H9 (cell line): ENCODE measurements at regions not wholly inside any gene's neighbourhood (a gene's known extent, or its start where the extent isn't known, plus 50 kb on each side); places are given as distances from the start of the nearest gene placed in this dataset.

ENCODE experiments used
- DNase-seq: peaks from one replicate; pipeline ENCODE4 v3.0.0-alpha.2; 2017
- H2AFZ ChIP-seq: one replicate; pipeline ENCODE4 v1.6.1; 2013; ENCODE audit warnings: mild to moderate bottlenecking, low read length, control low read depth, moderate library complexity
- H2AK5ac ChIP-seq: 2 replicates; pipeline ENCODE4 v1.6.1; 2013; ENCODE audit warnings: low read length, control low read depth, mixed read lengths; ENCODE audit not compliant: insufficient read length
- H2BK120ac ChIP-seq: one replicate; pipeline ENCODE4 v1.6.1; 2013; ENCODE audit warnings: low read depth, mild to moderate bottlenecking, low read length, control low read depth, inconsistent platforms; ENCODE audit not compliant: poor library complexity, severe bottlenecking
- H2BK12ac ChIP-seq: 2 replicates; pipeline ENCODE4 v1.6.1; 2013; ENCODE audit warnings: low read length, control low read depth, mixed read lengths, low read depth; ENCODE audit not compliant: insufficient read length
- H2BK15ac ChIP-seq: 2 replicates; pipeline ENCODE4 v1.6.1; 2013; ENCODE audit warnings: low read depth, low read length, control low read depth
- H2BK20ac ChIP-seq: one replicate; pipeline ENCODE4 v1.6.1; 2013; ENCODE audit warnings: low read depth, mild to moderate bottlenecking, low read length, control low read depth, inconsistent platforms; ENCODE audit not compliant: poor library complexity, severe bottlenecking
- H2BK5ac ChIP-seq: 2 replicates; pipeline ENCODE4 v1.6.1; 2013; ENCODE audit warnings: low read length, control low read depth, mixed read lengths; ENCODE audit not compliant: insufficient read length
- H3K14ac ChIP-seq: 2 replicates; pipeline ENCODE4 v1.6.1; 2013; ENCODE audit warnings: low read length, control low read depth; ENCODE audit not compliant: insufficient read depth
- H3K18ac ChIP-seq: 2 replicates; pipeline ENCODE4 v1.6.1; 2013; ENCODE audit warnings: low read depth, mild to moderate bottlenecking, mixed read lengths, low read length, control low read depth; ENCODE audit not compliant: insufficient read length
- H3K23ac ChIP-seq: 2 replicates; pipeline ENCODE4 v1.6.1; 2013; ENCODE audit warnings: low read length, control low read depth, mixed read lengths, low read depth; ENCODE audit not compliant: insufficient read length
- H3K23me2 ChIP-seq: 2 replicates; pipeline ENCODE4 v1.6.1; 2013; ENCODE audit warnings: low read depth, mild to moderate bottlenecking, mixed read lengths, low read length, control low read depth; ENCODE audit not compliant: insufficient read length, poor library complexity, severe bottlenecking
- H3K27ac ChIP-seq: 2 replicates; pipeline ENCODE4 v1.5.1; 2013; ENCODE audit warnings: low read length, control low read depth, mixed read lengths, low read depth; ENCODE audit not compliant: insufficient read length
- H3K27me3 ChIP-seq: 2 replicates; pipeline ENCODE4 v1.6.1; 2013; ENCODE audit warnings: low read length, control low read depth, inconsistent platforms; ENCODE audit not compliant: insufficient read depth
- H3K4ac ChIP-seq: 2 replicates; pipeline ENCODE4 v1.6.1; 2013; ENCODE audit warnings: low read depth, mild to moderate bottlenecking, control low read depth, inconsistent platforms, low read length, moderate library complexity
- H3K4me1 ChIP-seq: 2 replicates; pipeline ENCODE4 v1.6.1; 2013; ENCODE audit warnings: low read length, control low read depth, inconsistent platforms; ENCODE audit not compliant: insufficient read depth
- H3K4me2 ChIP-seq: 2 replicates; pipeline ENCODE4 v1.6.1; 2013; ENCODE audit warnings: low read length, control low read depth, mixed read lengths; ENCODE audit not compliant: insufficient read length, insufficient read depth
- H3K56ac ChIP-seq: 2 replicates; pipeline ENCODE4 v1.6.1; 2013; ENCODE audit warnings: low read depth, mild to moderate bottlenecking, mixed read lengths, low read length, control low read depth; ENCODE audit not compliant: insufficient read length
- H3K79me1 ChIP-seq: 2 replicates; pipeline ENCODE4 v1.6.1; 2013; ENCODE audit warnings: low read depth, mild to moderate bottlenecking, moderate library complexity, low read length, control low read depth, inconsistent platforms; ENCODE audit not compliant: insufficient read depth, poor library complexity, severe bottlenecking
- H3K79me2 ChIP-seq: 2 replicates; pipeline ENCODE4 v1.6.1; 2013; ENCODE audit warnings: low read length, control low read depth, inconsistent platforms; ENCODE audit not compliant: insufficient read depth
- H3K9ac ChIP-seq: 2 replicates; pipeline ENCODE4 v1.6.1; 2013; ENCODE audit warnings: low read length, control low read depth, mixed read lengths; ENCODE audit not compliant: insufficient read length; ENCODE audit errors: extremely low read depth
- H3K9me3 ChIP-seq: one replicate; pipeline ENCODE4 v1.6.1; 2013; ENCODE audit warnings: low read depth, low read length, inconsistent platforms; ENCODE audit not compliant: control insufficient read depth
- H3T11ph ChIP-seq: one replicate; pipeline ENCODE4 v1.6.1; 2013; ENCODE audit warnings: mild to moderate bottlenecking, low read length, control low read depth, inconsistent platforms
- H4K20me1 ChIP-seq: one replicate; pipeline ENCODE4 v1.6.1; 2013; ENCODE audit not compliant: control insufficient read depth, insufficient read length, insufficient read depth
- H4K5ac ChIP-seq: 2 replicates; pipeline ENCODE4 v1.6.1; 2013; ENCODE audit warnings: low read depth, mild to moderate bottlenecking, mixed read lengths, low read length, control low read depth; ENCODE audit not compliant: insufficient read length
- H4K8ac ChIP-seq: replicated peaks from 2 replicates; pipeline ENCODE4 v1.6.1; 2013; ENCODE audit warnings: low read length, control low read depth, mixed read lengths, low read depth; ENCODE audit not compliant: insufficient read length
- H4K91ac ChIP-seq: 2 replicates; pipeline ENCODE4 v1.6.1; 2013; ENCODE audit warnings: low read depth, mild to moderate bottlenecking, moderate library complexity, mixed read lengths, low read length, control low read depth; ENCODE audit not compliant: insufficient read length
- H3K27ac Mint-ChIP-seq, 3 experiments: 2 replicates in 2 of 3; 3 replicates in 1 of 3; pipeline ENCODE4 v1.8.0; 2020 to 2021; ENCODE audit warnings: mixed read lengths in 3 of 3, mild to moderate bottlenecking in 1 of 3, moderate library complexity in 1 of 3
- H3K27me3 Mint-ChIP-seq: 2 replicates; pipeline ENCODE4 v1.8.0; 2021; ENCODE audit warnings: low read depth, mild to moderate bottlenecking, moderate library complexity, mixed read lengths
- H3K36me3 Mint-ChIP-seq, 3 experiments: 2 replicates in 2 of 3; 3 replicates in 1 of 3; pipeline ENCODE4 v1.8.0; 2020 to 2021; ENCODE audit warnings: low read depth in 3 of 3, mixed read lengths in 3 of 3; ENCODE audit not compliant: insufficient read depth in 1 of 3
- H3K4me1 Mint-ChIP-seq, 2 experiments: 2 replicates each; pipeline ENCODE4 v1.8.0; 2020; ENCODE audit warnings: mixed read lengths in 2 of 2
- H3K4me3 Mint-ChIP-seq, 2 experiments: 2 replicates in 1 of 2; 3 replicates in 1 of 2; pipeline ENCODE4 v1.8.0; 2020 to 2021; ENCODE audit warnings: mild to moderate bottlenecking in 2 of 2, mixed read lengths in 2 of 2, moderate library complexity in 1 of 2
- H3K9me3 Mint-ChIP-seq, 2 experiments: 2 replicates in 1 of 2; 3 replicates in 1 of 2; pipeline ENCODE4 v1.8.0; 2020; ENCODE audit warnings: mild to moderate bottlenecking in 2 of 2, mixed read lengths in 2 of 2, moderate library complexity in 1 of 2
- WGBS: extraction: QIAGEN DNeasy Blood & Tissue Kit; methylation state at CpG from one replicate; pipeline ENCODE4 v1.1.7; 2013; ENCODE audit warnings: missing lambda C conversion rate, low lambda C conversion rate, mixed read lengths; ENCODE audit not compliant: insufficient read length; ENCODE audit errors: extremely low coverage; 5-methylcytosine and 5-hydroxymethylcytosine counted together
- TF ChIP-seq, protein P1 (sequence below): fragments of 200-600 bp; sonication (generic); conservative IDR thresholded peaks from 3 replicates; pipeline ENCODE4 v1.8.0; 2021; ENCODE audit warnings: antibody characterized with exemption, mild to moderate bottlenecking

DNA sequence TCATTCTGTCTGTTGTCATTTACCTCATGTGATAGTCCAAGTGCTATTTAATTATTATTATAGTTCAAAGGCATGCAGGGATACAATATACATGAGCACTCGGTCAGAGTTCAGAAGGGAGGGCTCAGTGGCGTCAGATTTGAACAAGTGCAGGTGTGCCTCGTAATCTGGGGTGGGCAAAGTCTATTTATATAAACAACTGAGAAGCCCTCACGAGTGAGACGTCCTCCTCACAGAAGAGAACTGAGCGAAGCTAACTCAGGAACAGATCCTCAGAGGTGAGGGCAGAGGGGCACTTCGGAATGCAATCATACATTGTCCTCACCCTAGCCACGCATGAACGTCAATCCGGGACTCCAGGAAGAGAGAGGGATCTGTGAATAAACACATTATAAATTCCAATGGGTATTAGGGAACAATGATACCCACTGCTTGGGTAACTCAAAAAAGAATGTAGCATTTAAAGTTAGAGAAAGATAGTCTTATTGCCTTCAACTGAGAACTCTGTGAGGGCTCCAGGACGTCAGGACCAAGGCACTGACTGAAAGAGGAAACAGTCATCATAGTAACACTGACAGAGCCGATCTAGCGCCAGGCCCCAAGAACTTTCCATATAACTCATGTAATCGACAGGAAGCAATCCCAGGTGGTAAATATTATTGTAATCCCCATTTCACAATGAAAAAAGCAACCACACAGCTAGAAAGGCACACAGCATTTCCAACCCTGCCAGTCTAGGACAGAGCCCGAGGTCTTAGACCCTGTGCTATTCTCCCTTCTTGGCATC is 127.1 kb upstream of the B3GALT2 start:
- no peak overlapping the region for H2BK120ac ChIP-seq
- no peaks in the 10 kb centered on the region for H3K9me3 ChIP-seq
- no peak for DNase-seq
- no peak overlapping the region for H2BK12ac ChIP-seq
- H3K56ac ChIP-seq = no peak overlapping the region
- no peaks in the 10 kb centered on the region for H3K27me3 ChIP-seq
- H3K23me2 ChIP-seq = no peaks in the 10 kb centered on the region
- TF ChIP-seq, protein P1, sequence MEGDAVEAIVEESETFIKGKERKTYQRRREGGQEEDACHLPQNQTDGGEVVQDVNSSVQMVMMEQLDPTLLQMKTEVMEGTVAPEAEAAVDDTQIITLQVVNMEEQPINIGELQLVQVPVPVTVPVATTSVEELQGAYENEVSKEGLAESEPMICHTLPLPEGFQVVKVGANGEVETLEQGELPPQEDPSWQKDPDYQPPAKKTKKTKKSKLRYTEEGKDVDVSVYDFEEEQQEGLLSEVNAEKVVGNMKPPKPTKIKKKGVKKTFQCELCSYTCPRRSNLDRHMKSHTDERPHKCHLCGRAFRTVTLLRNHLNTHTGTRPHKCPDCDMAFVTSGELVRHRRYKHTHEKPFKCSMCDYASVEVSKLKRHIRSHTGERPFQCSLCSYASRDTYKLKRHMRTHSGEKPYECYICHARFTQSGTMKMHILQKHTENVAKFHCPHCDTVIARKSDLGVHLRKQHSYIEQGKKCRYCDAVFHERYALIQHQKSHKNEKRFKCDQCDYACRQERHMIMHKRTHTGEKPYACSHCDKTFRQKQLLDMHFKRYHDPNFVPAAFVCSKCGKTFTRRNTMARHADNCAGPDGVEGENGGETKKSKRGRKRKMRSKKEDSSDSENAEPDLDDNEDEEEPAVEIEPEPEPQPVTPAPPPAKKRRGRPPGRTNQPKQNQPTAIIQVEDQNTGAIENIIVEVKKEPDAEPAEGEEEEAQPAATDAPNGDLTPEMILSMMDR = no peak
- Mint-ChIP-seq H3K9me3 (peaks cover 0 to 3% of the 10 kb centered on the region in 2 experiments; a peak in 2 of 5 replicates), H3K4me3 (no peak overlapping the region), H3K4me1 (no peaks in the 10 kb centered on the region), H3K36me3 (0 out of 7 replicates have a peak, but pooled peaks cover 0 to 1% (median 0%) of the 10 kb centered on the region in 3 experiments), H3K27ac (no peak overlapping the region; a peak in 1 of 7 replicates), H3K27me3 (no peaks in the 10 kb centered on the region)
- H2BK20ac ChIP-seq = no peak overlapping the region
- no peak overlapping the region for H3K4me2 ChIP-seq
- H3K18ac ChIP-seq = no peak overlapping the region
- no peak overlapping the region for H4K91ac ChIP-seq
- H4K5ac ChIP-seq = no peak overlapping the region
- H2AFZ ChIP-seq = no peak overlapping the region
- H3T11ph ChIP-seq = no peak overlapping the region
- no peak overlapping the region for H3K14ac ChIP-seq
- no peak overlapping the region for H2BK5ac ChIP-seq
- no peaks in the 10 kb centered on the region for H3K4me1 ChIP-seq
- H3K27ac ChIP-seq = no peak overlapping the region
- H3K79me1 ChIP-seq = no peaks in the 10 kb centered on the region
- H3K79me2 ChIP-seq = no peaks in the 10 kb centered on the region
- H3K9ac ChIP-seq = no peak overlapping the region
- no peaks in the 10 kb centered on the region for H4K20me1 ChIP-seq
- H4K8ac ChIP-seq = no peak overlapping the region
- no peak overlapping the region for H2AK5ac ChIP-seq
- H2BK15ac ChIP-seq = no peak overlapping the region
- no peak overlapping the region for H3K4ac ChIP-seq
- H3K23ac ChIP-seq = no peak overlapping the region
- WGBS = no CpG with 5 or more reads among the region's 15 CpGs
